HEK293 (cell line): ENCODE measurements at regions not wholly inside any gene's neighbourhood (a gene's known extent, or its start where the extent isn't known, plus 50 kb on each side); places are given as distances from the start of the nearest gene placed in this dataset.

Experiments used
- CTCF ChIA-PET: fragments of 350-600 bp; formaldehyde crosslinking; extraction: SDS; loops from one replicate; lab custom pipeline; 2021; ENCODE audit warnings: antibody characterized with exemption; lab: Yijun Ruan, JAX
- POLR2A ChIA-PET: fragments of 300-600 bp; formaldehyde crosslinking; extraction: SDS; loops from one replicate; lab custom pipeline; 2020; ENCODE audit warnings: antibody characterized with exemption, inconsistent platforms; lab: Yijun Ruan, JAX
- H3K27ac ChIP-seq: fragments of 200-500 bp; sonication (Bioruptor generic); 2 replicates; pipeline ENCODE4 v1.5.1; 2014; ENCODE audit warnings: low read depth, low read length, control low read depth, inconsistent platforms; ENCODE audit errors: extremely low read depth
- H3K36me3 ChIP-seq, 2 experiments: fragments of 200-500 bp in 1 of 2; sonication (Bioruptor generic) in 1 of 2; 1 replicate in 1 of 2; 2 replicates in 1 of 2; pipeline ENCODE4 v1.5.1; 2014 to 2017; ENCODE audit warnings: inconsistent platforms in 2 of 2, low read length in 2 of 2; ENCODE audit not compliant: control insufficient read depth in 2 of 2, insufficient read depth in 1 of 2
- H3K4me1 ChIP-seq: fragments of 200-500 bp; sonication (Bioruptor generic); 2 replicates; pipeline ENCODE4 v1.5.1; 2014; ENCODE audit warnings: mild to moderate bottlenecking, low read length, inconsistent platforms; ENCODE audit not compliant: control insufficient read depth, insufficient read depth
- H3K4me3 ChIP-seq: 2 replicates; pipeline ENCODE4 v1.5.1; 2011; ENCODE audit warnings: low read depth, mild to moderate bottlenecking, control low read depth, low read length, moderate library complexity
- H3K9me3 ChIP-seq: fragments of 200-500 bp; sonication (Bioruptor generic); 2 replicates; pipeline ENCODE4 v1.5.1; 2014; ENCODE audit warnings: low read depth, low read length, inconsistent platforms; ENCODE audit not compliant: control insufficient read depth, insufficient read depth
- ATF2 ChIP-seq: fragments of 450-650 bp; formaldehyde crosslinking; IDR thresholded peaks from 2 replicates; pipeline ENCODE4 v1.5.1; 2016; ENCODE audit warnings: missing biosample characterization, missing genetic modification characterization, low read depth
- HOXD13 ChIP-seq: sonication (generic); formaldehyde crosslinking; IDR thresholded peaks from 2 replicates; pipeline ENCODE4 v1.8.0; 2022; ENCODE audit warnings: missing genetic modification reagents, borderline replicate concordance
- PRDM10 ChIP-seq: fragments of 450-650 bp; formaldehyde crosslinking; IDR thresholded peaks from 2 replicates; pipeline ENCODE4 v1.5.1; 2016; ENCODE audit warnings: missing biosample characterization, missing genetic modification characterization
- PRDM4 ChIP-seq: fragments of 450-650 bp; formaldehyde crosslinking; IDR thresholded peaks from 2 replicates; pipeline ENCODE4 v1.5.1; 2017; ENCODE audit warnings: missing biosample characterization, missing genetic modification characterization
- SCRT1 ChIP-seq: fragments of 450-650 bp; formaldehyde crosslinking; IDR thresholded peaks from 2 replicates; pipeline ENCODE4 v1.5.1; 2016; ENCODE audit warnings: missing biosample characterization, missing genetic modification characterization, borderline replicate concordance
- ZBTB1 ChIP-seq: fragments of 450-650 bp; formaldehyde crosslinking; IDR thresholded peaks from 2 replicates; pipeline ENCODE4 v1.5.1; 2016; ENCODE audit warnings: missing biosample characterization, missing genetic modification characterization
- ZBTB17 ChIP-seq: fragments of 450-650 bp; formaldehyde crosslinking; IDR thresholded peaks from 2 replicates; pipeline ENCODE4 v1.5.1; 2016; ENCODE audit warnings: missing biosample characterization, missing genetic modification characterization
- ZBTB20 ChIP-seq: fragments of 450-650 bp; formaldehyde crosslinking; IDR thresholded peaks from 2 replicates; pipeline ENCODE4 v1.5.1; 2016; ENCODE audit warnings: missing biosample characterization, missing genetic modification characterization
- ZBTB8A ChIP-seq: fragments of 450-650 bp; formaldehyde crosslinking; IDR thresholded peaks from 2 replicates; pipeline ENCODE4 v1.5.1; 2016; ENCODE audit warnings: missing biosample characterization, missing genetic modification characterization
- ZNF114 ChIP-seq: fragments of 450-650 bp; formaldehyde crosslinking; IDR thresholded peaks from 2 replicates; pipeline ENCODE4 v1.5.0; 2017; ENCODE audit warnings: missing biosample characterization, missing genetic modification characterization
- ZNF132 ChIP-seq: fragments of 450-650 bp; formaldehyde crosslinking; IDR thresholded peaks from 2 replicates; pipeline ENCODE4 v1.5.1; 2017; ENCODE audit warnings: missing biosample characterization, missing genetic modification characterization, borderline replicate concordance
- ZNF157 ChIP-seq: fragments of 450-650 bp; formaldehyde crosslinking; IDR thresholded peaks from 2 replicates; pipeline ENCODE4 v1.5.1; 2016; ENCODE audit warnings: missing biosample characterization, missing genetic modification characterization
- ZNF169 ChIP-seq: fragments of 450-650 bp; formaldehyde crosslinking; IDR thresholded peaks from 2 replicates; pipeline ENCODE4 v1.5.1; 2016; ENCODE audit warnings: missing biosample characterization, missing genetic modification characterization
- ZNF23 ChIP-seq: fragments of 450-650 bp; formaldehyde crosslinking; IDR thresholded peaks from 2 replicates; pipeline ENCODE4 v1.5.1; 2016; ENCODE audit warnings: missing biosample characterization, missing genetic modification characterization, borderline replicate concordance
- ZNF248 ChIP-seq: fragments of 450-650 bp; formaldehyde crosslinking; IDR thresholded peaks from 2 replicates; pipeline ENCODE4 v1.5.1; 2017; ENCODE audit warnings: missing biosample characterization, missing genetic modification characterization
- ZNF558 ChIP-seq: fragments of 450-650 bp; formaldehyde crosslinking; IDR thresholded peaks from 2 replicates; pipeline ENCODE4 v1.5.1; 2016; ENCODE audit warnings: missing biosample characterization, missing genetic modification characterization
- ZNF560 ChIP-seq: fragments of 450-650 bp; formaldehyde crosslinking; IDR thresholded peaks from 2 replicates; pipeline ENCODE4 v1.5.1; 2017; ENCODE audit warnings: missing biosample characterization, missing genetic modification characterization, borderline replicate concordance
- ZNF645 ChIP-seq: fragments of 450-650 bp; formaldehyde crosslinking; IDR thresholded peaks from 2 replicates; pipeline ENCODE4; 2016; ENCODE audit warnings: missing biosample characterization, missing genetic modification characterization
- ZNF677 ChIP-seq: fragments of 450-650 bp; IDR thresholded peaks from 2 replicates; pipeline ENCODE4 v1.5.0; 2018; ENCODE audit warnings: missing biosample characterization, mild to moderate bottlenecking, missing genetic modification characterization, moderate library complexity
- ZNF701 ChIP-seq: fragments of 450-650 bp; formaldehyde crosslinking; IDR thresholded peaks from 2 replicates; pipeline ENCODE4 v1.5.1; 2016; ENCODE audit warnings: missing biosample characterization, missing genetic modification characterization
- ZNF830 ChIP-seq: fragments of 450-650 bp; IDR thresholded peaks from 2 replicates; pipeline ENCODE4 v1.5.0; 2018; ENCODE audit warnings: missing biosample characterization, missing genetic modification characterization, low read depth, mild to moderate bottlenecking, moderate library complexity

GRCh38 chr3:117287602-117288001 is 578.0 kb downstream of the TUSC7 start (continued):
- no peak for TF ChIP-seq PRDM4
- TF ChIP-seq HOXD13 = no peak
- TF ChIP-seq ATF2 (tag by site-specific recombination) = no peak
- no peak for TF ChIP-seq ZBTB17
- no peak for TF ChIP-seq ZNF560 (tag by site-specific recombination)
- TF ChIP-seq ZBTB1 (tag by site-specific recombination) = no peak
- TF ChIP-seq ZNF558 = no peak

GRCh38 chr3:117291476-117291875 is 581.9 kb downstream of the TUSC7 start:
- H3K9me3 ChIP-seq = no peaks in the 10 kb centered on the region
- TF ChIP-seq ZNF157 (tag by site-specific recombination) (no peak), ZNF132 (no peak), ZNF114 (tag by site-specific recombination) (no peak), ZBTB20 (tag by site-specific recombination) (no peak), ZNF645 (tag by site-specific recombination) (no peak), ZNF248 (tag by site-specific recombination) (no peak), ZNF701 (tag by site-specific recombination) (no peak), ZBTB8A (no peak), ZNF169 (tag by site-specific recombination) (no peak), PRDM10 (tag by site-specific recombination) (no peak), ZNF23 (tag by site-specific recombination) (no peak), ZNF830 (tag by site-specific recombination) (no peak), SCRT1 (tag by site-specific recombination) (no peak), ZNF677 (tag by site-specific recombination) (no peak)
- TF ChIP-seq, all 188 proteins: peak for 0
- POLR2A ChIA-PET = no interaction called here
- CTCF ChIA-PET = no interaction called here
- H3K36me3 ChIP-seq = no peaks in the 10 kb centered on the region
- H3K4me1 ChIP-seq = no peaks in the 10 kb centered on the region
- H3K27ac ChIP-seq = no peak overlapping the region
- H3K4me3 ChIP-seq = no peak overlapping the region
